ENCODE measurements at regions not wholly inside any gene's neighbourhood (a gene's known extent, or its start where the extent isn't known, plus 50 kb on each side); places are given as distances from the start of the nearest gene placed in this dataset.
A peak's percentile ranks its signal among the peaks of the same experiment; 100 is the strongest.

DNA sequence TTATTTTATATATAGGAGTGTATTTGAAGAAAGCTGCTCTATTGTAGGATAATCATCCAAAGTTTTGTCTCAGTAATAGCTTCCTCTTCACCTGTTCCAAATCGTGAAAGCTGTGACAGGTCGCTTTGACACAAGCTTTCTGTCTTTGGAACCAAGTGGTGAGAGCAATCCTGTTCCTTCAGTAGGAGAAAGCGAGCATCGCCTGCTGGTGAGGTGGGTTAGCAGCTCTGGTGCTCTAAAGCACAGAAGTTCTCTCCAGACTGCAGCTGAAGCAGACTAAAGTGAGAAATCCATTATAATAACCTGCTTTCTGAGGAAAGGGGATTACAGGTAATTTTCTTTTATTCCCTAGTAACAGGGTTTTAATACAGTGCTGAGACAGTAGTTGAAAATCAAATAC, 803.8 kb downstream of the ADGRL2 start:
- no peak for DNase-seq

GRCh38 chr1:82600314-82600713, 799.6 kb downstream of the ADGRL2 start:
- no peak for DNase-seq

DNA sequence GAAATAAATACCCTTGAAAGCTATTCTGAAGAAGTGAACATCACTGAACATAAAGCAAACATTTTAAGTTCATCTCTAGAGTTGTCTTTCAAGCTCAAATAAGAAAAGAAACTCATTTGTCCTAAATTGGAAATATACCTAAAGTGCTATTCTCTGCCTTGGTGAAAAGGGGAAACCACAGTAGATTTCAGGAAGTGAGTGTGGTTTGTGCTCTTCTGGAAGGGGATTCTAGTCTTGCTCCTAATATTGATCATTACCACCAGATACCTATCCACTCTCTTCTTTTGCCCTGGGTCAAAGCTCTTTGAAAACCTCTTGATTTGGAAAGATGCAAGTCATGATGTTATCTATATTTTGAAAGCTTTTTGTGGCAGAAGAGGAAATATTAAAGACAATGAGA, 798.1 kb downstream of the ADGRL2 start:
- peak; percentile 73 to 81 for DNase-seq

- peak; percentile 31 to 44 for DNase-seq
Measured at GRCh38 chr1:82598337-82598736, 797.6 kb downstream of the ADGRL2 start.

GRCh38 chr1:82597649-82598048, 796.9 kb downstream of the ADGRL2 start:
- no peak for DNase-seq

GRCh38 chr1:82597141-82597540, 796.4 kb downstream of the ADGRL2 start:
- DNase-seq: no peak

GRCh38 chr1:82593561-82593960, 792.8 kb downstream of the ADGRL2 start:
- no peak for DNase-seq

DNA sequence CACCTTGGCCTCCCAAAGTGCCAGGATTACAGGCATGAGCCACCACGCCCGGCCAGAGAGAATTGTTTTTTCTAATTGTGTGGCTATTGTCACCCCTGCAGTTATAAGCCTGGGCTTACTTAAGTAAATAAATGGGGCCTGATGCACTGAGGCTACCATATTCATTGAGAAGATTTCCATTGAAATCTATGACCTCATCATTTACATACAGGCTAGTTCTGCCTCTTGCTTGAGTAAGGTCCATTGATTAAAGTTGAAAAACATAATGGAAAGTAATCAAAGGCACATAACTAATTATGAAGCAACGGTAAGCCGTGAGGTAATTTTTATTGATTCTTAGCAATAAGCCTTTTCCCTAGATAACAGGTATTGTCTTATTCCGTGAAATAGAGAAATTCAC, 788.9 kb downstream of the ADGRL2 start:
- DNase-seq: no peak

DNA sequence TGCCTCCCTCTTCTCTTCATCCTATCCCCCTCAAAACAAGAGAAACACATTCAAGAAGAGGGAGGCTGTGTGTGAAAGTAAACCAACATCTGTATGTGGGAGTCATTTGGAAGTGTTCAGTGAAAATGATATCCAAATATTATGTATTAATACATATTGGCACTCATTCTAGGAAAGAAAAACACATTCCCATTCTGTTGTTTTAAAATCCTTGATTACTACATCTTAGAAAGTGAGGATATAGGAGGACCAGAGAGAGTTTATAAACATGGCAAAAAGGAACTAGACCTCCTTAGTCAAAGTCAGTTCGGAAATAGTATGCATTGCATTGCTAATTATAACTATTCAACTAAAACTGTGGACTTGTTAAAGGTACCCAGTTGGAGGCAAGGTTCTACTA, 786.6 kb downstream of the ADGRL2 start:
- DNase-seq: no peak

- peak; percentile 10 to 39 for DNase-seq
Measured at GRCh38 chr1:82586473-82586872, 785.7 kb downstream of the ADGRL2 start.

GRCh38 chr1:82582347-82582746, 781.6 kb downstream of the ADGRL2 start:
- DNase-seq: no peak

DNA sequence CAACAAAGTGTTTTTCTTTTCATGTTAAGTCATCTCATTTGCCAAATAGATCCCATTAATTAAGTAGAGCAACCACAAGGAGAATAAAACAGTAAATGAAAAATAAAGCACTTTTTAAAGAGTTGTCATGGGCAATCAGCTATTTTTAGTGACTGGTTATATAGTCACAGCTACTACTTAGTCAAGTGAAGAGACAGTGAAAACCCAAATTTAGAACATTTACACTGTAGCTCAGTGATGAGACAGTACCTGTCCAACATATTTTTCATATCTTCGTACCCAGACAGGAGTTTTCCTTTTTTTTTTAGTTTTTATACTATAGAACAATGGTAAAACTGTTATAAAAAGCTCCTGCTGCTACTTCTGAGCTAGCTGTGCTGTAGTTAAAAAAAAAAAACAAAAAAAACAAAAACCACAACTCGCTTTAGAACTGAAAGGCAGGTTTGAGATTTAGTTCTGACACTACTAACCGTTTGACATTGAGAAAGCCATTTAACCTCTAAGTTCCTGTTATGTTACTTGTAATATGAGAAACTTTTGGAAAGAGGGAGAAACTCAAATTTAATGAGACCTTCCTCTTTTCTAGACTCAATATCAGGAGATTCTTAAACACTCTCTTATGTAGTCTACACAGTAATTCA, 777.5 kb downstream of the ADGRL2 start:
- DNase-seq: peak; percentile 74 to 77

- no peak for DNase-seq
Measured at GRCh38 chr1:82567348-82567747, 766.6 kb downstream of the ADGRL2 start.

DNA sequence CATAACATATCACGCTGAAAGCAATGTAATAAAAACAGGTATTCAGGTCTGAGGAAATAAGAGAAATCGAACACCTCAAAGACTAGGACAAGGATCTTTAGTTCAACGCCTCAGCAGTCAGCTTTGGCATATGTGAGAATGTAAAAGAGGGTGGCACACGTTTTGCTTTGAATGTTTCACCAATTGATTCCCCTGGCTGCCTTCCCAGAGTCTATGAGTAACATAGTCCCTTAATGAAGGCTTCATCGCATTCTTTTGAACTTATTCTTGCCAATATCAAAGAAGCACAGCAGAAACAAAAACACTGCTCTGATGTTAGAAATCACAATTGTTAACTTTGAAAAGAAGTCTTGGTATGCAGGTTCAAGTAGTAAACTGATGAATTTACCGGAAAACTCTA, 764.8 kb downstream of the ADGRL2 start:
- DNase-seq: no peak

- DNase-seq: no peak
Measured at GRCh38 chr1:82565146-82565545, 764.4 kb downstream of the ADGRL2 start.

DNA sequence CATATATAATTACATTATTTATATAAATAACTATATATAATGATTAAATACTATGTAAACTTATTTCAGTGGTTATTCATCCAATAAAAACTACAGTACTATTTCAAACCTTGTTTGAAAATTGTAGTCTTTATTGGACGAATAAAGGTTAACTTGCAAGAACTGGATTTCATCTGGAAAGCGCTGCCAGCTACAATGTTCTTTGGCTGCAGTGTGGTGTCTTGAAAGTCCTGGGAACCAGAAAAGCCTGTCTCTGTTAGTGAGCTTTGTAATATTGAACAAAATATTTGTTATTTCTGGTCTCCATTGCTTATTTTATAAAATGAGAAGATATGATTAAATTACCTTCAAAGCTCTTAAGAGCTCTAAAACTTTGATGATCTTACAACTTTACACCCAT, 763.6 kb downstream of the ADGRL2 start:
- no peak for DNase-seq

DNA sequence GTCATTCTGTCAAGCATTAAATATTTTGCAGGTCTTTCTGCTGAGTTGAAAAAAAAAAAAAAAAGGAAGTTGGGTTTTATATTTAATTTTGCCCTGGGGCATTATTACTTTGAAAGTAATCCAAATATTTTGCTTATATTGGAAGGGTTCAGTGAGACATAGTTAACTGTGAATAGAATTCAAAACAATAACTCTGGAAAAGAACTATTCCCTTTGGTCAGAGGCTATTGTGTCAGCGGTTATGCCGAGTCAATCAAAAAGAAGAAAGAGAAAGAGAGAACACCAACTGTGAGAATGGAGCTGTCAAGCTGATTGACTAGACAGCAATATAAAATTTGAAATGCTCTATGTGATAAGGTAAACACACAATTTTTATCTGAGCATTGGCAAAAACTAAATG, 761.7 kb downstream of the ADGRL2 start:
- no peak for DNase-seq

DNA sequence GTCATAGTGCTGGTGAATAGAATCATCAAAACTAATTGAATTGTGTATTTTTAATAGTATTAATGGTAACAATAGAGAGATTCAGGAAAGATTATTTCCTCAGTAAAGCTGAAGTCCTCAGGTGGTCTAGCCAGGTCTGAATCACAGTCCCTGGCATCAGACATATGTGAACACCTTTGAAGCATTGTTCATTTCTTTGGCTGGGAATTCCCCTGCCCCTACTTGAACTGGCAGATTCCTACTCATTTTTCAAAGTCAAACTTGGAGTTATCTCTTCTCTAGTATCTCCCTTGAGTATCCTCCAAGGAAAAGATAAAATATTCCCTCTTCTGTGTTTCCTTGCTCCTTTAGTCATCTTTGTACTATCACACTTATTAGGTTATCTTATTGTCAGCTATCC, 759.8 kb downstream of the ADGRL2 start:
- no peak for DNase-seq

- DNase-seq: no peak
Measured at GRCh38 chr1:82555501-82555900, 754.8 kb downstream of the ADGRL2 start.

DNA sequence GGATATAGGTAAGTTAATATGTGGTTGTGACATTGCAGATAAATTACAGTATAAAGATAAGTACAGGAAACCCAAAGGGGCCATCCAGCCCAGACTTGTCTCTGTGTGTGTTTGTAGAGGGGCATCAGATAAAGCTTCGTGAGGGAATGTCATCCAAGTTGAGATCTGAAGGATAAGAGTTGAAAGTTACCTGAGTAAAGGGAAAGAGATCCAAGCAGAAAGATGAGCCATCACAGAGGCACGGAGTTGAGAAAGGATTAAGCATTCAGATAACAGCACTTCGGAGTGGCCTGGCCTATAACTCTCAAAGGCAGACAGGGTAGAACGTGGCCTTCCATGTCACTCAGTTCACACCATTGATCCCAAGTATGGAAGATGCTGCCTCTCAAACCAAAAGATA, 749.1 kb downstream of the ADGRL2 start:
- DNase-seq: no peak

DNA sequence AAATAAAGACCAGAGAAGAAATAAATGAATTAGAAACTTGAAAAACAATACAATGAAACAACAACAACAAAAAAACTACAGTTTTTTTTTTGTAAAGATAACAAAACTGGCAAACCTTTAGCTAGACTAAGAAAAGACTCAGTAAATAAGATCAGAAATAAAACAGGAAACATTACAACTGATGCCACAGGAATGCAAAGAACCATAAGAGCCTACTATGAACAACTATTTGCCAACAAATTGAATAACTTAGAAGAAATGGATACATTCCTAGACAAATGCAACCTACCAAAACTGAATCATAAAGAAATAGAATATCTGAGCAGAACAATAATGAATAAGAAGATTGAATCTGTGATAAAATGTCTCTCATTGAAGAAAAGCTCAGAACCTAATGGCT, 742.0 kb downstream of the ADGRL2 start:
- no peak for DNase-seq

- DNase-seq: no peak
Measured at GRCh38 chr1:82542141-82542540, 741.4 kb downstream of the ADGRL2 start.

DNA sequence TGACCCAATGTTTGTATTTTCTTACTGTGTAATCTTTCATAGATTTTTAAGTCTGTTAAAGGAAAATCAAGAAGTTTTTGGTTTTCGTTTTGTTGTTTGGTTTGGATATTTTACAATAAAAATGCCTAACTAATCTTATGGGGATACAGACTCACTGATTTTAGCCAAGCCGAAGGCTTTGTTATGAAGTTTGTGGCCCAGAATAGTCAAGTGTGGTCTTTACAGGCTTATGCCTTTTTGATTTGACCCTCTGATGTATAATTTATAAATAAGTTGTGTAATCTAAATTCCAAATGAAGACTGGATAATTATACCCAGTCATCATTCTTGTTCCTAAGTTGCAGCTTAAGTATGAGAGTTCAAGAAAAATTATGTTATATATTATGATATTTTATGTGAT, 739.3 kb downstream of the ADGRL2 start:
- no peak for DNase-seq

DNA sequence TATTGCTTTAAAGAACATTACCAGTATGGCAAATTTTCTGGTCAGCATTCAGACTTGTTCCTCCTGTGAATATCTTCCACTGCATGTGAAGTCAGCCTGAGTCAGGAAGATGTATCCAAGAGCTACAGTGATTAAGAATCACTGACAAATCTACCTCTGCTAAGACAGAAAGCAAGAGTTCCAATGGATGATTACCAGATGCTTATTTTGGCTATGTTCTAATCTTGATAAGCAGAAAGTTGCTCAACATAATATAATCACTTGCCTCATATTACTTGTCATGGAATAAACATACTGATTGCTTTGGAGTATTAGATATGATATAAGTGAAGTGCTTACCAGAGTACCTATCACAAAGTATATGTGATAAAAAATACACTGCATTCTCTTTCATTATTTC, 738.1 kb downstream of the ADGRL2 start:
- DNase-seq: no peak

DNA sequence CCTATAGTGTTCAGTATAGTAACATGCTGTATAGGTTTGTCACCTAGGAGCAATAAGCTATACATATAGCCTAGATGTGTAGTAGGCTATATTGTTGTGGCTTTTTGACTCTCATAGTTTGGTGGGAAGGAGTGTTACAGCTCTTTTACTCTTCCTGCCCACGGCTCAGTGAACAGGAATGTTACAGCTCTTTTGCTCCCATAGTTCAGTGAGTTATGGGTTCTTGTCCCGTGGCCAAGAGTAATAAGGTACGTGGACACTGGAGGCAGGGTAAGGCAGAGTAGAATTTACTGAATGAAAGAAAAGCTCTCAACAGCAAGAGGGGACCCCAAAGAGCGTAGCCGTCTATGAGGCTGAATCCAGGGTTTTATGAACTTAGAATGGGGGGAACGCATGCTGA, 734.3 kb downstream of the ADGRL2 start:
- DNase-seq: no peak

DNA sequence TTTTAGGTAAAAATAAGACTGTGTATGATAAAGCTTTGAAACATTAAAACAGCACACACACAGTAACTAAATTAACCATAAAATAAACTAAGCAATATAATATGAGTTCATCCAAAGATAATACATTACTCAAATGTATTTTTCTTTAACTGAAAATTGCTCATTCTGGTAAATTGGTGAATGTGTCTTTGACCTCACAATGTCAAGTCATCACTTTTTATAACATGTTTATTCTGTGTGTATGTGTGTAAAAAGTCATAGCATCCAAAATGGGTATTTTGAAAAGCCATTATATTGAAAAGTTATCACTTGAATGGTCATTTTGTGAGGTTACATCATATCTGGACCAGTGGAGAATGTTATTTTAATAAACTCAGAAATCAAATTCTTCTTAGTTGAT, 724.6 kb downstream of the ADGRL2 start:
- DNase-seq: no peak

Measured in Kasumi-1 (cell line).